Stimulated activated CD8-positive, alpha-beta memory T cell treated with anti-CD3 and anti-CD28 coated beads, Interleukin-4, amount 100 ng/mL, for 1 hour (primary cell): ENCODE measurements at regions not wholly inside any gene's neighbourhood (a gene's known extent, or its start where the extent isn't known, plus 50 kb on each side); places are given as distances from the start of the nearest gene placed in this dataset.

Source experiments
- DNase-seq, 2 donors: peaks; one replicate each; pipeline ENCODE4 v3.0.0-alpha.2; 2020; ENCODE audit warnings: low read depth in 2 of 2, low spot score in 1 of 2

GRCh38 chr12:25009496-25010092 is 60.7 kb upstream of the BCAT1 start:
- no peak for DNase-seq

- DNase-seq, result no peak
Measured at GRCh38 chr12:25005376-25005775, 56.5 kb upstream of the BCAT1 start.

GRCh38 chr12:25004447-25004846 is 55.5 kb upstream of the BCAT1 start:
- no peak for DNase-seq

GRCh38 chr12:25001311-25001710 is 52.4 kb upstream of the BCAT1 start:
- DNase-seq, result no peak
